ENCODE measurements at regions not wholly inside any gene's neighbourhood (a gene's known extent, or its start where the extent isn't known, plus 50 kb on each side); places are given as distances from the start of the nearest gene placed in this dataset.

GRCh38 chr5:88542786-88543185 lies 274.1 kb upstream of the TMEM161B start:
- Histone ChIP-seq H3K4me3 (ENCODE audit: insufficient read depth, low read depth, low read length) (no peak overlapping the region), H3K9me3 (ENCODE audit: insufficient read depth, low read depth, low read length) (no peaks in the 10 kb centered on the region), H3K9ac (ENCODE audit: low read length) (no peak overlapping the region), H3K27ac (ENCODE audit: low read depth, low read length) (no peak overlapping the region), H4K20me1 (ENCODE audit: insufficient read depth, low read length) (no peaks in the 10 kb centered on the region), H3K36me3 (ENCODE audit: insufficient read depth, low read length) (no peaks in the 10 kb centered on the region), H3K27me3 (ENCODE audit: insufficient read depth, low read length) (no peaks in the 10 kb centered on the region), H3K4me2 (ENCODE audit: low read length) (no peak overlapping the region), H2AFZ (ENCODE audit: low read depth, low read length) (no peak overlapping the region), H3K79me2 (ENCODE audit: insufficient read depth, low read length) (no peaks in the 10 kb centered on the region), H3K4me1 (ENCODE audit: insufficient read depth, low read length) (peaks cover 9% of the 10 kb centered on the region)
- Mint-ChIP-seq H3K9me3 (ENCODE audit: unreplicated experiment) (no peaks in the 10 kb centered on the region), H3K36me3 (ENCODE audit: low read depth, unreplicated experiment) (no peaks in the 10 kb centered on the region), H3K4me3 (ENCODE audit: unreplicated experiment) (no peak overlapping the region), H3K27me3 (ENCODE audit: low read depth, unreplicated experiment) (peaks cover 14% of the 10 kb centered on the region), H3K4me1 (ENCODE audit: low read depth, unreplicated experiment) (no peaks in the 10 kb centered on the region), H3K27ac (ENCODE audit: unreplicated experiment) (no peak overlapping the region)
- TF ChIP-seq EZH2 (IDR thresholded peaks at IDR 0.05; ENCODE audit: insufficient read depth, low read length) (no peak), CTCF (IDR thresholded peaks at IDR 0.05; ENCODE audit: insufficient read depth, low read depth, low read length) (no peak)
- DNase-seq (ENCODE audit: low read depth) (peak; percentile 52), FAIRE-seq (no peak)

- Mint-ChIP-seq H3K36me3 (ENCODE audit: low read depth, unreplicated experiment) (no peaks in the 10 kb centered on the region), H3K27me3 (ENCODE audit: low read depth, unreplicated experiment) (peaks cover 16% of the 10 kb centered on the region), H3K27ac (ENCODE audit: unreplicated experiment) (no peak overlapping the region), H3K4me1 (ENCODE audit: low read depth, unreplicated experiment) (no peaks in the 10 kb centered on the region), H3K9me3 (ENCODE audit: unreplicated experiment) (no peaks in the 10 kb centered on the region), H3K4me3 (ENCODE audit: unreplicated experiment) (no peak overlapping the region)
- Histone ChIP-seq H3K79me2 (ENCODE audit: insufficient read depth, low read length) (no peaks in the 10 kb centered on the region), H3K27ac (ENCODE audit: low read depth, low read length) (no peak overlapping the region), H3K4me1 (ENCODE audit: insufficient read depth, low read length) (peaks cover 9% of the 10 kb centered on the region), H3K27me3 (ENCODE audit: insufficient read depth, low read length) (no peaks in the 10 kb centered on the region), H3K9ac (ENCODE audit: low read length) (peak overlapping the region; percentile 44), H3K4me2 (ENCODE audit: low read length) (peak overlapping the region; percentile 82), H3K9me3 (ENCODE audit: insufficient read depth, low read depth, low read length) (no peaks in the 10 kb centered on the region), H2AFZ (ENCODE audit: low read depth, low read length) (peak overlapping the region; percentile 88), H4K20me1 (ENCODE audit: insufficient read depth, low read length) (no peaks in the 10 kb centered on the region), H3K36me3 (ENCODE audit: insufficient read depth, low read length) (no peaks in the 10 kb centered on the region), H3K4me3 (ENCODE audit: insufficient read depth, low read depth, low read length) (peak overlapping the region; percentile 20)
- TF ChIP-seq EZH2 (IDR thresholded peaks at IDR 0.05; ENCODE audit: insufficient read depth, low read length), result no peak
- TF ChIP-seq CTCF (IDR thresholded peaks at IDR 0.05; ENCODE audit: insufficient read depth, low read depth, low read length), result no peak
- DNase-seq (ENCODE audit: low read depth) (no peak), FAIRE-seq (no peak)
Measured at GRCh38 chr5:88540471-88541115, 271.9 kb upstream of the TMEM161B start.

GRCh38 chr5:88539693-88540365 lies 271.2 kb upstream of the TMEM161B start:
- DNase-seq (ENCODE audit: low read depth) (peak; percentile 3), FAIRE-seq (no peak)
- Histone ChIP-seq H3K4me1 (ENCODE audit: insufficient read depth, low read length) (peaks cover 9% of the 10 kb centered on the region), H3K36me3 (ENCODE audit: insufficient read depth, low read length) (no peaks in the 10 kb centered on the region), H3K4me3 (ENCODE audit: insufficient read depth, low read depth, low read length) (peak overlapping the region; percentile 21), H2AFZ (ENCODE audit: low read depth, low read length) (peak overlapping the region; percentile 88), H3K27ac (ENCODE audit: low read depth, low read length) (no peak overlapping the region), H3K4me2 (ENCODE audit: low read length) (peak overlapping the region; percentile 82), H4K20me1 (ENCODE audit: insufficient read depth, low read length) (no peaks in the 10 kb centered on the region), H3K9ac (ENCODE audit: low read length) (peak overlapping the region; percentile 44), H3K79me2 (ENCODE audit: insufficient read depth, low read length) (no peaks in the 10 kb centered on the region), H3K27me3 (ENCODE audit: insufficient read depth, low read length) (no peaks in the 10 kb centered on the region), H3K9me3 (ENCODE audit: insufficient read depth, low read depth, low read length) (no peaks in the 10 kb centered on the region)
- no peaks in the 10 kb centered on the region for H3K4me1 Mint-ChIP-seq (ENCODE audit: low read depth, unreplicated experiment)
- H3K27me3 Mint-ChIP-seq (ENCODE audit: low read depth, unreplicated experiment), result peaks cover 18% of the 10 kb centered on the region
- TF ChIP-seq CTCF (IDR thresholded peaks at IDR 0.05; ENCODE audit: insufficient read depth, low read depth, low read length), result no peak
- no peak for TF ChIP-seq EZH2 (IDR thresholded peaks at IDR 0.05; ENCODE audit: insufficient read depth, low read length)
- no peaks in the 10 kb centered on the region for H3K36me3 Mint-ChIP-seq (ENCODE audit: low read depth, unreplicated experiment)
- H3K4me3 Mint-ChIP-seq (ENCODE audit: unreplicated experiment), result no peak overlapping the region
- H3K9me3 Mint-ChIP-seq (ENCODE audit: unreplicated experiment), result no peaks in the 10 kb centered on the region
- H3K27ac Mint-ChIP-seq (ENCODE audit: unreplicated experiment), result no peak overlapping the region
